Neural cell (in vitro differentiated cells): ENCODE measurements at regions not wholly inside any gene's neighbourhood (a gene's known extent, or its start where the extent isn't known, plus 50 kb on each side); places are given as distances from the start of the nearest gene placed in this dataset.

Experiments used
- CTCF ChIP-seq: fragments of 450-650 bp; IDR thresholded peaks from 2 replicates; pipeline ENCODE4 v1.5.1; 2014; ENCODE audit warnings: antibody characterized with exemption, mild to moderate bottlenecking, moderate library complexity; ENCODE audit not compliant: poor library complexity, severe bottlenecking
- EZH2 ChIP-seq: fragments of 200-600, 300-800 bp; shearing (Covaris generic), sonication (generic); IDR thresholded peaks from 2 replicates; pipeline ENCODE4 v1.6.1; 2014; ENCODE audit warnings: antibody characterized with exemption, low read length, borderline replicate concordance, mild to moderate bottlenecking; ENCODE audit not compliant: insufficient read depth, poor library complexity, severe bottlenecking
- MXI1 ChIP-seq: fragments of 450-650 bp; conservative IDR thresholded peaks from 2 replicates; pipeline ENCODE4 v1.6.1; 2014; ENCODE audit warnings: antibody characterized with exemption, mild to moderate bottlenecking; ENCODE audit not compliant: poor library complexity, severe bottlenecking
- POLR2AphosphoS5 ChIP-seq: IDR thresholded peaks from 2 replicates; pipeline ENCODE4 v1.6.1; 2012
- RAD21 ChIP-seq: fragments of 450-650 bp; conservative IDR thresholded peaks from 2 replicates; pipeline ENCODE4 v1.6.1; 2014; ENCODE audit warnings: antibody characterized with exemption, mild to moderate bottlenecking, moderate library complexity
- REST ChIP-seq: IDR thresholded peaks from 2 replicates; pipeline ENCODE4 v1.6.1; 2012; ENCODE audit warnings: borderline replicate concordance
- TAF1 ChIP-seq: IDR thresholded peaks from 2 replicates; pipeline ENCODE4 v1.6.1; 2012; ENCODE audit warnings: low read depth

GRCh38 chr18:44143072-44143471, 537.6 kb upstream of the SETBP1 start:
- TF ChIP-seq CTCF (no peak), POLR2AphosphoS5 (no peak), EZH2 (no peak), RAD21 (no peak), TAF1 (no peak), MXI1 (no peak), REST (no peak)
